ENCODE measurements at regions not wholly inside any gene's neighbourhood (a gene's known extent, or its start where the extent isn't known, plus 50 kb on each side); places are given as distances from the start of the nearest gene placed in this dataset.

- TF ChIP-seq, protein P1, sequence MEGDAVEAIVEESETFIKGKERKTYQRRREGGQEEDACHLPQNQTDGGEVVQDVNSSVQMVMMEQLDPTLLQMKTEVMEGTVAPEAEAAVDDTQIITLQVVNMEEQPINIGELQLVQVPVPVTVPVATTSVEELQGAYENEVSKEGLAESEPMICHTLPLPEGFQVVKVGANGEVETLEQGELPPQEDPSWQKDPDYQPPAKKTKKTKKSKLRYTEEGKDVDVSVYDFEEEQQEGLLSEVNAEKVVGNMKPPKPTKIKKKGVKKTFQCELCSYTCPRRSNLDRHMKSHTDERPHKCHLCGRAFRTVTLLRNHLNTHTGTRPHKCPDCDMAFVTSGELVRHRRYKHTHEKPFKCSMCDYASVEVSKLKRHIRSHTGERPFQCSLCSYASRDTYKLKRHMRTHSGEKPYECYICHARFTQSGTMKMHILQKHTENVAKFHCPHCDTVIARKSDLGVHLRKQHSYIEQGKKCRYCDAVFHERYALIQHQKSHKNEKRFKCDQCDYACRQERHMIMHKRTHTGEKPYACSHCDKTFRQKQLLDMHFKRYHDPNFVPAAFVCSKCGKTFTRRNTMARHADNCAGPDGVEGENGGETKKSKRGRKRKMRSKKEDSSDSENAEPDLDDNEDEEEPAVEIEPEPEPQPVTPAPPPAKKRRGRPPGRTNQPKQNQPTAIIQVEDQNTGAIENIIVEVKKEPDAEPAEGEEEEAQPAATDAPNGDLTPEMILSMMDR (IDR thresholded peaks at IDR 0.05; ENCODE audit: insufficient read depth, low read length, poor library complexity, severe bottlenecking): no peak
- no peak for TF ChIP-seq EZH2phosphoT487 (conservative IDR thresholded peaks at IDR 0.05; ENCODE audit: low read length)
Measured at GRCh38 chr12:127729381-127729780, 537.6 kb upstream of the TMEM132C start.
